ENCODE measurements at regions not wholly inside any gene's neighbourhood (a gene's known extent, or its start where the extent isn't known, plus 50 kb on each side); places are given as distances from the start of the nearest gene placed in this dataset.
"Not testable (repeated sequence)": the region's sequence is repeated elsewhere in the genome, so short reads cannot be mapped to it uniquely, and the experiment has no call there.

DNA sequence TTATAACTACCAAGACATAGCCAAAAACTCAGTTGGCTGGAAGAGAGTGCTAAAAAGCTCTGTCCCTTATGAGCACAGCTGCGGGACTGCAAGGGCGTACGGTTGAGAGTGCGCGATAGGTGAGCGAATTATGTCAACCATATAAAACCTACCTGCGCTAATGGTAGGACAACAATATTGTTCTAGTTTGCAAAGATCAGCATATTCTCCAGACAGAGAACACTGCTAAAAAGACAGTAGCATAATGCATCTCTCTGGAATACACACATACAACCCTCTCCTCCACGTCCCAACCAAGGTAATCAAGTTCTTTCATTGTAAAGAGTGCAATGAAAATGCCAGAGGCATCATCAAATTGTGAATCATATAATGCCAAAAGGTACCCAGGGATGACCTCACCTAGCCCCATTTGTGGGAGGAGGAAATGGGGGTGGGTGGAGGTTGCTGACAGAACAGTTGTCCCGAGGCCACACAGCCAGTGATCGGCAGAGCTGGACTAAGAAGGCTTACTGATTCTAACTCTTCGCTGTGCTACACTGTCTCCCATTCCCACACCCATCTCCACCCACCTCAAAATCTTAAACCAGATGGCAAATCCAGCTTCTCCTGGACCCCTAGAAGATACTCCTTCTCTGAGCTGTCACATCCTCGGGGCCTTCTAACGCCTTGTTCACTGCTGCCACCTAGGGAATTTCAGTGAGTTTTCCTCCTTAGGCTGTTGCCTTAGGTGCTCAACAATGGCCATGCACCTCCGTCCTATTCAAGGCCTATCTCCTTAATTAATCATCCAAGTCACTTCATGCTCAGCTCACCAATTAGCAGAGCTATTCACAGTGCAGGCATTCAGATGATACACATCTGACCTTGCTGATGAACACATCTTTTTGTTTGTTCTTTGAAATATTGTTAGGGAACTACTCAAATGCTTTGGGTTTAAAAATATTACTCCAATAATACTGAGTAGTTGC is 60.7 kb downstream of the RPL22L1 start:
- Mint-ChIP-seq H3K9me3 (peaks cover 4% of the 10 kb centered on the region), H3K27ac (no peak overlapping the region), H3K4me3 (no peak overlapping the region), H3K36me3 (ENCODE audit: low read depth) (no peaks in the 10 kb centered on the region), H3K4me1 (no peaks in the 10 kb centered on the region), H3K27me3 (peaks cover 8% of the 10 kb centered on the region)
- TF ChIP-seq, protein P1, sequence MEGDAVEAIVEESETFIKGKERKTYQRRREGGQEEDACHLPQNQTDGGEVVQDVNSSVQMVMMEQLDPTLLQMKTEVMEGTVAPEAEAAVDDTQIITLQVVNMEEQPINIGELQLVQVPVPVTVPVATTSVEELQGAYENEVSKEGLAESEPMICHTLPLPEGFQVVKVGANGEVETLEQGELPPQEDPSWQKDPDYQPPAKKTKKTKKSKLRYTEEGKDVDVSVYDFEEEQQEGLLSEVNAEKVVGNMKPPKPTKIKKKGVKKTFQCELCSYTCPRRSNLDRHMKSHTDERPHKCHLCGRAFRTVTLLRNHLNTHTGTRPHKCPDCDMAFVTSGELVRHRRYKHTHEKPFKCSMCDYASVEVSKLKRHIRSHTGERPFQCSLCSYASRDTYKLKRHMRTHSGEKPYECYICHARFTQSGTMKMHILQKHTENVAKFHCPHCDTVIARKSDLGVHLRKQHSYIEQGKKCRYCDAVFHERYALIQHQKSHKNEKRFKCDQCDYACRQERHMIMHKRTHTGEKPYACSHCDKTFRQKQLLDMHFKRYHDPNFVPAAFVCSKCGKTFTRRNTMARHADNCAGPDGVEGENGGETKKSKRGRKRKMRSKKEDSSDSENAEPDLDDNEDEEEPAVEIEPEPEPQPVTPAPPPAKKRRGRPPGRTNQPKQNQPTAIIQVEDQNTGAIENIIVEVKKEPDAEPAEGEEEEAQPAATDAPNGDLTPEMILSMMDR (IDR thresholded peaks at IDR 0.05), result no peak
- no peak for ATAC-seq (ENCODE audit: low read depth)
- intact Hi-C loops (cut with micrococcal nuclease), result no loop called here
- no peak for DNase-seq
- ChIA-PET CTCF (interaction anchor here (1.0 to 4.7 kb wide), 3 partner anchors 394 to 500 kb away, joined by 3 to 46 read pairs (median 16); no protein-coding TSS in a partner anchor), POLR2A (no interaction called here)

DNA sequence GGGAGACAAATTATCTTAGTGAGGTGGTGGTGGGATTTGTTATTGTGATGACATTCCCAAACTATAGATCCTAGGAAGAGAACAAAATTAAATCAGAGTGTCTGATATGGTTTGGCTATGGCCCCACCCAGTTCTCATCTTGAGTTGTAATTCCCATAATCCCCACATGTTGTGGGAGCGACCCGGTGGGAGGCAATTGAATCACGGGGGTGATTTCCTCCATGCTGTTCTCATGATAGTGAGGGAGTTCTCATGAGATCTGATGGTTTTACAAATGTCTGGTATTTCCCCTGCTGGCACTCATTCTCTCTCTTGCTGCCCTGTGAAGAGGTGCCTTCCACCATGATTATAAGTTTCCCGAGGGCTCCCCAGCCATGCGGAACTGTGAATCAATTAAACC is 62.0 kb downstream of the RPL22L1 start:
- no peak for ATAC-seq (ENCODE audit: low read depth)
- H3K36me3 Mint-ChIP-seq (ENCODE audit: low read depth), result no peaks in the 10 kb centered on the region
- H3K27ac Mint-ChIP-seq, result no peak overlapping the region
- H3K4me3 Mint-ChIP-seq, result no peak overlapping the region
- TF ChIP-seq, protein P1 (IDR thresholded peaks at IDR 0.05), result no peak
- intact Hi-C loops (cut with micrococcal nuclease), result no loop called here
- DNase-seq, result no peak
- CTCF ChIA-PET, result no interaction called here
- POLR2A ChIA-PET, result no interaction called here
- peaks cover 4% of the 10 kb centered on the region for H3K9me3 Mint-ChIP-seq
- H3K27me3 Mint-ChIP-seq, result peaks cover 14% of the 10 kb centered on the region
- no peaks in the 10 kb centered on the region for H3K4me1 Mint-ChIP-seq

DNA sequence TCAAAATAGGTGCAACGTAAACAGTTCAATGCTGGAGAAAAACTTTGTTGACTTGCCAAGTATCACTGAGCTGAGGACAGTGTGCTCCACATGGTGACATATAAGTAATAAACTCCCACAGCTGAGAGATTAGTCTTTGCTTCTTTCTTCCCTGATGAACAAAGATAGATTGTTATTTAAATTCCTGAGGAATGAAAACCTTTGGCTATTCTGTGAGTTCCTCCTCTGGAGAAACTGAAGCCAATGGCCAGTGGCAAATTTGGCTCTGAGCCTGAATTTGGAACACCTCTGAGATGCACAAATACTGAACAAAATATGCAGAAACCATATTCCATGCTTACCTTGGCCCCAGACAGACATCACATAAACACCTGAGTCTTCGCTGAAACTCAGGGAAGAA is 63.3 kb downstream of the RPL22L1 start:
- Mint-ChIP-seq H3K27ac (no peak overlapping the region), H3K4me3 (no peak overlapping the region), H3K9me3 (peaks cover 4% of the 10 kb centered on the region), H3K27me3 (peaks cover 24% of the 10 kb centered on the region), H3K4me1 (no peaks in the 10 kb centered on the region), H3K36me3 (ENCODE audit: low read depth) (no peaks in the 10 kb centered on the region)
- DNase-seq (no peak), ATAC-seq (ENCODE audit: low read depth) (no peak)
- TF ChIP-seq, protein P1 (IDR thresholded peaks at IDR 0.05), result no peak
- ChIA-PET CTCF (no interaction called here), POLR2A (no interaction called here)
- intact Hi-C loops (cut with micrococcal nuclease), result no loop called here

GRCh38 chr3:170806141-170806540 is 63.9 kb downstream of the RPL22L1 start:
- Mint-ChIP-seq H3K27me3 (peaks cover 28% of the 10 kb centered on the region), H3K27ac (no peak overlapping the region), H3K4me3 (no peak overlapping the region), H3K9me3 (peaks cover 4% of the 10 kb centered on the region), H3K4me1 (no peaks in the 10 kb centered on the region), H3K36me3 (ENCODE audit: low read depth) (no peaks in the 10 kb centered on the region)
- ChIA-PET POLR2A (no interaction called here), CTCF (no interaction called here)
- no peak for DNase-seq
- intact Hi-C loops (cut with micrococcal nuclease), result no loop called here
- TF ChIP-seq, protein P1 (IDR thresholded peaks at IDR 0.05), result no peak
- ATAC-seq (ENCODE audit: low read depth), result no peak

- peaks cover 29% of the 10 kb centered on the region for H3K27me3 Mint-ChIP-seq
- H3K9me3 Mint-ChIP-seq; DNase-seq; H3K36me3 Mint-ChIP-seq (ENCODE audit: low read depth); H3K4me3 Mint-ChIP-seq; intact Hi-C loops (cut with micrococcal nuclease); H3K4me1 Mint-ChIP-seq; POLR2A ChIA-PET; ATAC-seq (ENCODE audit: low read depth); H3K27ac Mint-ChIP-seq: not testable (repeated sequence)
- CTCF ChIA-PET, result interaction anchor here (0.6 kb wide), 1 partner anchor 43 kb away, joined by 3 read pairs; no protein-coding TSS in a partner anchor
These were observed 64.7 kb downstream of the RPL22L1 start for GRCh38 chr3:170805296-170805695.

- H3K4me1 Mint-ChIP-seq; ATAC-seq (ENCODE audit: low read depth); H3K4me3 Mint-ChIP-seq; H3K27ac Mint-ChIP-seq; H3K9me3 Mint-ChIP-seq; DNase-seq; H3K36me3 Mint-ChIP-seq (ENCODE audit: low read depth); POLR2A ChIA-PET; intact Hi-C loops (cut with micrococcal nuclease): not testable (repeated sequence)
- H3K27me3 Mint-ChIP-seq, result peaks cover 33% of the 10 kb centered on the region
- CTCF ChIA-PET, result interaction anchor here (0.6 kb wide), 1 partner anchor 44 kb away, joined by 3 read pairs; no protein-coding TSS in a partner anchor
These were observed 65.4 kb downstream of the RPL22L1 start for GRCh38 chr3:170804634-170805033.
